ENCODE measurements at regions not wholly inside any gene's neighbourhood (a gene's known extent, or its start where the extent isn't known, plus 50 kb on each side); places are given as distances from the start of the nearest gene placed in this dataset.

GRCh38 chr5:105872569-105873270 lies 1798.0 kb downstream of the EFNA5 start:
- TF ChIP-seq POLR2A (IDR thresholded peaks at IDR 0.05) (no peak), CTCF (IDR thresholded peaks at IDR 0.05) (no peak)
